Retinal pigment epithelial cell (primary cell): ENCODE measurements at regions not wholly inside any gene's neighbourhood (a gene's known extent, or its start where the extent isn't known, plus 50 kb on each side); places are given as distances from the start of the nearest gene placed in this dataset.

ENCODE experiments used
- DNase-seq: peaks from one replicate; pipeline ENCODE4 v3.0.0-alpha.2; 2010; ENCODE audit warnings: low read depth
- H3K4me3 ChIP-seq: 2 replicates; pipeline ENCODE4 v1.5.1; 2011; ENCODE audit warnings: mild to moderate bottlenecking, low read length, control low read depth, moderate library complexity
- TF ChIP-seq, protein P1 (sequence below): conservative IDR thresholded peaks from 2 replicates; pipeline ENCODE4 v1.5.1; 2011; ENCODE audit warnings: low read depth, low read length, control low read depth, inconsistent platforms

DNA sequence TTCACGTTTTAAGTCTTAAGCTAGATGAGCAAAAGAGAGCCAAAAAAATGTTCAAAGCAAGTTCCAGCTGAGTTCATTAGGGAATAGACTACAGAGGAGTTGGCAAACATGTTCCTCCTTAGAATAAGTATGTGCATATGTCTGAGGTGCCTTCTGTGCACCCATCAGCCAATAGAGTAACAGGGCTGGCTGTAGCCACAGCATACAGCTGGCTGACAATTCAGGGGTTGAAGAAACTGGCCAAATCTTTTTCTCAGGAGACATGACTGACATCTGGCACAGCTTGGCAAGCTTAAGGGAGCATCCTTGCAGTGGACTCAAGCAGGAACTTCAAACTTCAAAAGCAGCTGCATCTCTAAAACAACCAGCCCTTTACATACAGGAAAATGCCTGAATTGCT lies 414.8 kb upstream of the PCDH20 start:
- TF ChIP-seq, protein P1, sequence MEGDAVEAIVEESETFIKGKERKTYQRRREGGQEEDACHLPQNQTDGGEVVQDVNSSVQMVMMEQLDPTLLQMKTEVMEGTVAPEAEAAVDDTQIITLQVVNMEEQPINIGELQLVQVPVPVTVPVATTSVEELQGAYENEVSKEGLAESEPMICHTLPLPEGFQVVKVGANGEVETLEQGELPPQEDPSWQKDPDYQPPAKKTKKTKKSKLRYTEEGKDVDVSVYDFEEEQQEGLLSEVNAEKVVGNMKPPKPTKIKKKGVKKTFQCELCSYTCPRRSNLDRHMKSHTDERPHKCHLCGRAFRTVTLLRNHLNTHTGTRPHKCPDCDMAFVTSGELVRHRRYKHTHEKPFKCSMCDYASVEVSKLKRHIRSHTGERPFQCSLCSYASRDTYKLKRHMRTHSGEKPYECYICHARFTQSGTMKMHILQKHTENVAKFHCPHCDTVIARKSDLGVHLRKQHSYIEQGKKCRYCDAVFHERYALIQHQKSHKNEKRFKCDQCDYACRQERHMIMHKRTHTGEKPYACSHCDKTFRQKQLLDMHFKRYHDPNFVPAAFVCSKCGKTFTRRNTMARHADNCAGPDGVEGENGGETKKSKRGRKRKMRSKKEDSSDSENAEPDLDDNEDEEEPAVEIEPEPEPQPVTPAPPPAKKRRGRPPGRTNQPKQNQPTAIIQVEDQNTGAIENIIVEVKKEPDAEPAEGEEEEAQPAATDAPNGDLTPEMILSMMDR, result no peak
- H3K4me3 ChIP-seq, result no peak overlapping the region
- no peak for DNase-seq

DNA sequence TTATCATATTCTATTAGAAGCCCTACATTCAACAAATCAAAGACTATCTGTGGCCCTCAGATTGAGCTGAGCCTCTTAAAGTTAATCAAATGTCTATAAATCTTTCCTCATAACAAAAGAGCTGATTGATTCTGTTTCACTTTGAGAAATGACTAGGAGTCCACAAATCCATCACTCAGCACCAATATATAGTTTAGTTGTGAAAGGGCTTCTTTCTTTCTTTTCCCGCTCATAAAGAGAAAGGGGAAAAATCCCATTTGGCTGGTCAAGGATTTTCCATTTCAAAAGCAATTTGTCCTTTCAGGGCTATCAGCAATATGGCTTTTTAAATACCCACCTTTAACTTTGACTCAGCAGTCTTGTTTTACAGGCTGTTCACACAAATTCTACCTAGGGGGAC lies 408.5 kb upstream of the PCDH20 start:
- TF ChIP-seq, protein P1, result no peak
- no peak for DNase-seq

DNA sequence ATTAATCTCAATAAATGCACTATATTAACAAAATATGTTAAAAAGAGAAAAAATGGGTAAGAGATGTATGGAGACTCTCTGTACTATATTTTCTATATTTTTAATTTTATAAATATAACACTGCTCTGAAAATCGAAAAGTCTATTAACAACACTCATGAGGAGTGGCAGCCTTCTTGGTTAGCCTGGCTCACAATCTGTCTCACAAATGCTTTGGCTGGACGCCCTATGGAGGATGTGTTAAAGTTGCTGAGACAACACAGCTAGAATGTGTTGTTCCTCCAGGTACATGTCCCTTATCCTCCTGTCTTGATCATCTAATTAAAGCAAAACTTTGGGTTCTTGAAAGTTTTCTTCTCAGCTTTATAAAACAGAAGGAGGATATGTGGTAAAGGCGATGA lies 396.6 kb upstream of the PCDH20 start:
- TF ChIP-seq, protein P1, result no peak
- no peak for DNase-seq
- H3K4me3 ChIP-seq, result no peak overlapping the region

More for the DNA sequence above, 408.5 kb upstream of the PCDH20 start:
- H3K4me3 ChIP-seq, result no peak overlapping the region

DNA sequence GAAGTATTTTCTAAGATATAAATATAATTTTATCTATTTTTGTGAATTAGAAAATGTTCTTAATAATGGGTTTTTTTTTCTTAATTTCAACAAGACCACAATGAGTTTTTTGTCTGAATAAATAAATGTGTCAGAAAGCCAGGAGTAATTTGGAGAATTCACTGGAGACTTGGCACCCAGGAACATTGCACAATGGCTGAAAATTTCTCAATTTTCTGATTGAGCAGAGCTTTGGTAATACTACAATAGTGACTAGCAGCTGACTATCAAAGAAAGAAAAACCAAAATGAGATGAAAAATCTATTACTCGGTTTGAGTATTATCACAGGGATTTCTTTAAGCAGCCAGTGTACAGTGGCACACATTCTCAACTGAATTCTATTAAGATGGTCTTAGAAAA lies 394.4 kb upstream of the PCDH20 start:
- no peak for DNase-seq
- H3K4me3 ChIP-seq, result no peak overlapping the region
- TF ChIP-seq, protein P1, result no peak

DNA sequence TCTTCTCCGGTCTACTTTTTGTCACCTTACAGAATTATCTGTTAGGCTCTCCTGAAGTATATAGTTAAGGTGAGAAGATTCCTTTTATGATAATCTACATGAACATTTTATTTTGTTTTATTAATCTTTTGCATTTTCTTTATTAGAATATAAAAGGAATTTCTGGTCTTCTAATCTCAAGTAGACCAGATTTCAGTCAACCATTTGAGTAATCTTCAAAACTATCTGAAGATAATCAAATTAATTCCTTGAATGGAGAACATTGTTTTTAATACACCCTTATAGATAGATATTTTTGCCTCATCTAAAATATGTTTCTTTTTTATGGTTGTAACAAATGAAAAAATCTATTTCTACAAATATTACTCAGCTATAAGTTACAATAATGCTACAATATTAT lies 381.7 kb upstream of the PCDH20 start:
- TF ChIP-seq, protein P1, result no peak
- DNase-seq, result no peak
- no peak overlapping the region for H3K4me3 ChIP-seq

DNA sequence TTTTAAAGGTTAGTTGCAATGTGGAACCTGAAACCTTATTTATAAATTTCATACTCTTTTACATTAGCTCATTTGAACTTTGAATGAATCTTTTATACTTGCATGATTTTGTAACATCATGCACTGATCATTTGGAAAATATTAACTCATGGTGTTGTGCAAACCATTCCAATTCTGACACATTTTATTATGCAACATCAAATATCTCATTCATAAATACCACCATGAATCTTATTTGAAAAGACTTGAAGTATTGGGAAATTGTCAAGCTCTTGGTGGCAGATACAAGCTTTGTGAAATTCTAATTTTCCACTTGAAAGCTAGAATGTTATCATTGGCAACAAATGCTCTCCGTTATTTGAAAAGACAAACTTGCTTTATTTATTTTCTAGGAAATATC lies 379.9 kb upstream of the PCDH20 start:
- H3K4me3 ChIP-seq, result no peak overlapping the region
- TF ChIP-seq, protein P1, result no peak
- no peak for DNase-seq

DNA sequence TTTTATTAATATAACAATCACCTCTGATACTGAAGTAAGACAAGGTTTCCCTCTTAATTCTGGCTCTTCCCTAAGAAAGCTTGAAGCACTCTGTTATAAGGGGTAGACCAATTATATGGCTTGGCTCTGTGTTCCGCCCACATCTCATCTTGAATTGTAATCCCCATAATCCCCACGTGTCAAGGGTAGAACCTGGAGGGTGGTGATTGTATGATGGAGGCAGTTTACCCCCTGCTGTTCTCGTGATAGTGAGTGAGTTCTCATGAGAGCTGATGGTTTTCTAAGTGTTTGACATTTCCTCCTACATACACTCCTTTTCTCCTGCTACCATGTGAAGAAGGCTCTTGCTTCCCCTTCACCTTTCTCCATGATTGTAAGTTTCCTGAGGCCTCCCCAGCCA lies 363.8 kb upstream of the PCDH20 start:
- TF ChIP-seq, protein P1, result no peak
- no peak overlapping the region for H3K4me3 ChIP-seq
- DNase-seq, result no peak
